ENCODE measurements at regions not wholly inside any gene's neighbourhood (a gene's known extent, or its start where the extent isn't known, plus 50 kb on each side); places are given as distances from the start of the nearest gene placed in this dataset.

GRCh38 chr5:114822863-114823262 lies 346.8 kb downstream of the TRIM36 start:
- no peak for TF ChIP-seq CTCF (optimal IDR thresholded peaks at IDR 0.05 in 1 of 3, IDR thresholded peaks at IDR 0.05 in 1 of 3, conservative IDR thresholded peaks at IDR 0.05 in 1 of 3; ENCODE audit: extremely low read depth in 1 of 3, insufficient read depth in 2 of 3, low read length in 3 of 3)
- no peak for TF ChIP-seq EZH2 (IDR thresholded peaks at IDR 0.05; ENCODE audit: low read length)
